ENCODE measurements at regions not wholly inside any gene's neighbourhood (a gene's known extent, or its start where the extent isn't known, plus 50 kb on each side); places are given as distances from the start of the nearest gene placed in this dataset.
"Not testable (repeated sequence)": the region's sequence is repeated elsewhere in the genome, so short reads cannot be mapped to it uniquely, and the experiment has no call there.

- not testable (repeated sequence) for H3K4me3 ChIP-seq (ENCODE audit: low read depth, low read length)
These were observed 85.0 kb upstream of the FRG2C start for GRCh38 chr3:75579091-75579490.

GRCh38 chr3:75579536-75579935 lies 84.6 kb upstream of the FRG2C start:
- not testable (repeated sequence) for H3K4me3 ChIP-seq (ENCODE audit: low read depth, low read length)

GRCh38 chr3:75579981-75580782 lies 83.9 kb upstream of the FRG2C start:
- peak overlapping the region; percentile 38 for H3K4me3 ChIP-seq (ENCODE audit: low read depth, low read length)

- not testable (repeated sequence) for H3K4me3 ChIP-seq (ENCODE audit: low read depth, low read length)
These were observed 81.6 kb upstream of the FRG2C start for GRCh38 chr3:75582536-75582935.

- not testable (repeated sequence) for H3K4me3 ChIP-seq (ENCODE audit: low read depth, low read length)
These were observed 81.0 kb upstream of the FRG2C start for GRCh38 chr3:75583116-75583515.

- not testable (repeated sequence) for H3K4me3 ChIP-seq (ENCODE audit: low read depth, low read length)
These were observed 76.4 kb upstream of the FRG2C start for GRCh38 chr3:75587695-75588094.

- not testable (repeated sequence) for H3K4me3 ChIP-seq (ENCODE audit: low read depth, low read length)
These were observed 73.7 kb upstream of the FRG2C start for GRCh38 chr3:75590382-75590781.

GRCh38 chr3:75604286-75604934 lies 59.7 kb upstream of the FRG2C start:
- not testable (repeated sequence) for H3K4me3 ChIP-seq (ENCODE audit: low read depth, low read length)

- H3K4me3 ChIP-seq (ENCODE audit: low read depth, low read length), result not testable (repeated sequence)
These were observed 56.1 kb upstream of the FRG2C start for GRCh38 chr3:75607996-75608395.

GRCh38 chr3:75609598-75609997 lies 54.5 kb upstream of the FRG2C start:
- H3K4me3 ChIP-seq (ENCODE audit: low read depth, low read length), result not testable (repeated sequence)

GRCh38 chr3:75610773-75611172 lies 53.4 kb upstream of the FRG2C start:
- no peak for TF ChIP-seq CTCF (IDR thresholded peaks at IDR 0.05; ENCODE audit: low read depth, low read length)
- no peak overlapping the region for H3K4me3 ChIP-seq (ENCODE audit: low read depth, low read length)

- H3K4me3 ChIP-seq (ENCODE audit: low read depth, low read length), result not testable (repeated sequence)
These were observed 52.2 kb upstream of the FRG2C start for GRCh38 chr3:75611724-75612460.

Measured in WI38 (cell line).